HG03342 (cell line): ENCODE measurements at regions not wholly inside any gene's neighbourhood (a gene's known extent, or its start where the extent isn't known, plus 50 kb on each side); places are given as distances from the start of the nearest gene placed in this dataset.
"Not testable (repeated sequence)": the region's sequence is repeated elsewhere in the genome, so short reads cannot be mapped to it uniquely, and the experiment has no call there.

Source experiments
- ATAC-seq: cut with Tn5 transposase; IDR thresholded peaks from one replicate; pipeline ENCODE4 v1.9.1; 2021; ENCODE audit warnings: mild to moderate bottlenecking, moderate library complexity; ENCODE audit not compliant: unreplicated experiment

DNA sequence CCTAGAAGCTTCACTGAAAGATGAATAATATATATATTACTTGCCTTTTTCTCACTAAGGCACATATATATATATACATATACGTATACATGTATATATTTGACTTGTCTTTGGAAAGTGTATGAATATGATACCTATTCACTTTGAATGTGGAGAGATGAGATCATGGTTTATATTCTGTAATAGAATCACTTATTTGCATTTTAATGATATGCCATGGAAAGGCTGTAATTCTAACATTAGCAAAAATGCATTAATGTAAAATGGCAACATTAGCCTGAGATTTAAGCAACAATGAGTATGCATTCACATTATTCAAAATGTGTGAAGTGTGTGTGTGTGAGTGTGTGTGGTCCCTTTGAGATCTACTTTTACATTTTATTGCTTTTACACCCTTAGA is 54.5 kb upstream of the PRKD1 start:
- ATAC-seq, result no peak

DNA sequence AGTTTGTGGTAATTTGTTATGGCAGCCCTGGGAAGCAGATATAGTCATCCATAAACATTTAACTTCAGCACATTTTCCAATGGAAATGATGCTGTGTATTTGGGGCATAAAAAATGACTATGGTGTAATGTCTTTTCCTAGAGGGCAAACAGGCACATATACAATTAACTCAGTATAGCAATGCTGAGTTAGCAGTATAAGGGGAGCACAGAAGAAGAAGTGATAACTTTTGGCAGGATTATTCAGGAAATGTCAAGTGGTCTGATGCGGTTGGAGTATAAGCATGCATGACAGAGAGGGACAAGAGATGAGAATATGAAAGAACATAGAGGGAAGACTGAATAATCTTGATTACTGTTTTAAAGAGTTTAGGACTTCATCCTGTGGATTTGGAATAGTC is 55.3 kb upstream of the PRKD1 start:
- no peak for ATAC-seq

DNA sequence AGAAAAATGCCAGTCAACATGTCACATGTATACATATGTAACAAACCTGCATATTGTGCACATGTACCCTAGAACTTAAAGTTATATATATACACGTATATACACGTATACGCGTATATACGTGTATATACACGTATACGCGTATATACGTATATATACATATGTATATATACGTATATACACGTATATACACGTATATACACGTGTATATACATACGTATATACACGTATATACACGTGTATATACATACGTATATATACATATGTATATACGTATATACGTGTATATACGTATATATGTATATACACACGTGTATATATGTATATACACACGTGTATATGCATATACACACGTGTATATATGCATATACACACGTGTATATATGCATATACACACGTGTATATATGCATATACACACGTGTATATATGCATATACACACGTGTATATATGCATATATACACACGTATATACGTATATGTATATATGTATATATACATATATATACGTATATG is 62.8 kb upstream of the PRKD1 start:
- ATAC-seq, result not testable (repeated sequence)

DNA sequence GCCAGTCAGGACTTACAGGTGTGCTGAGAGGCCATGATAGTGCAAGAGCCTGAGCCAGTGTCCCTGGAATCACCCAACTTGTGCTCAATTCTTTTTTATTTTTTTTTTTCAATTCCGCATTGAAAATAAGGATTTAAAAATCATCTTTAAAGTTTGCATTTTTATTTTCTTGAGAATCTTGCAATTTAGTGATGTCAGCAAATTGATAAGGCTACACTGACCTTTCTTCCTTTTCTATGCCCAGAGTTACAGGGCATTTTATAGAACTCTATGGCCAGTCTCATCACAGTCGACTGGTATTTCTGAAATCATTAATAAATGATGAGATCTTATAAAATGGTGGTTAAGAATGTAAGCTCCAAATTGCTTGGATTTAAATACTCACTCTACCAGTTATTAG is 63.3 kb upstream of the PRKD1 start:
- no peak for ATAC-seq

DNA sequence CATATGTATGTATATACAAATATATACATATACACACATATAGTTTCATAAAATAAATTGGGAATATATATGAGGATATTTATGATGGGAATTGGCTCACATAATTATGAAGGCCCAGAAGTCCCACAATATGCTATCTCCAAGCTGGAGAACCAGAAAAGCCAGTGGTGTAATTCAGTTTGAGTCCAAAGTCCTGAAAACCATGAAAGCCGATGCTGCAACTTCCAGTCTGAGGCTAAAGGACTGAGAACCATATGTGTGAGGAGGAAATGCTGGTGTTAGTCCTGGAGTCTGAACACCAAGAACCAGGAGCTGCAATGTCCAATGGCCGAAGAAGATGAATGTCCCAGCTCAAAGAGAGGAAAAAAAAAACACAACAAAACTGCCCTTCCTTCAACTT is 65.5 kb upstream of the PRKD1 start:
- no peak for ATAC-seq

DNA sequence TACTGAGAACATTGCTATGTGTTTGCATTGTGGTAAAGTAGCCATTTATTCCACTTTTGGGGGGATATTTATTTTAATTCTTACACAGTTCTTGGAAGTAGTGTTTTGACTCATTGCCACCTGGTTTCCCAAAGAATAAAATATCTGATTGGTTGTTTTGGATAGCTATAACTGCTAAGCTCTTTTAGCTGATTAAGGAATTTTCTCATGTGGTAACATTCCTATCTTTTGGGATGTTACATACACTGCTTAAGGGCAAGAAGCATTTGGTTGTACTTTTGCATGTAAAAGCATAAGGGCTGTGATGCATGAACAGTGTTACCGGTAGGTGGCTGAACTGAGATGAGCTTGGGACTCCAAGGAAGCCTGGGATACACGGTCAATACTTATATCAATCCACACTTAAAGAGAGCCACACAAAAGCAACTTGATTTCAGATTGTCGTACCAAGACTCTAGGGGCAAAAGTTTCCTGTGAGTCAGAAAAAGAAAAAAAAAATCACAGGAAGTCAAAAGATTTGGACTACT is 71.4 kb upstream of the PRKD1 start:
- no peak for ATAC-seq

DNA sequence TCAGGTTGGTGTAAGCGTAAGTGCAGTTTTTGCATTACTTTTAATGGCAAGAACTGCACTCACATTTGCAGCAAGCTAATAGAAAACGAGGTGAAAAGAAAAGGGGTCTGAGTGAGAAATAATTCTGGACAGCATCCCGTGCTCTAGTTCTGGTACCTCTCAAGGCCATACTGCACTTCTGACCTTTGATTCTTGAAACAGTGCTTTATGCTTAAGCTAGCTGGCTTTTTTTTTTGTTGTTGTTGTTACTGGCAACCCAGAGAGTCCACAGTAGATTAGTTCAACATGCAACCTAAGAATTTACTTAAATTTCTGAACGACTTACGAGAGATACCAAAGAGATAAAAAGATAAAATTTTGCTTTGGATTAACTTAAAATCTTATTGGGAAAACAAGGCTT is 75.2 kb upstream of the PRKD1 start:
- no peak for ATAC-seq

DNA sequence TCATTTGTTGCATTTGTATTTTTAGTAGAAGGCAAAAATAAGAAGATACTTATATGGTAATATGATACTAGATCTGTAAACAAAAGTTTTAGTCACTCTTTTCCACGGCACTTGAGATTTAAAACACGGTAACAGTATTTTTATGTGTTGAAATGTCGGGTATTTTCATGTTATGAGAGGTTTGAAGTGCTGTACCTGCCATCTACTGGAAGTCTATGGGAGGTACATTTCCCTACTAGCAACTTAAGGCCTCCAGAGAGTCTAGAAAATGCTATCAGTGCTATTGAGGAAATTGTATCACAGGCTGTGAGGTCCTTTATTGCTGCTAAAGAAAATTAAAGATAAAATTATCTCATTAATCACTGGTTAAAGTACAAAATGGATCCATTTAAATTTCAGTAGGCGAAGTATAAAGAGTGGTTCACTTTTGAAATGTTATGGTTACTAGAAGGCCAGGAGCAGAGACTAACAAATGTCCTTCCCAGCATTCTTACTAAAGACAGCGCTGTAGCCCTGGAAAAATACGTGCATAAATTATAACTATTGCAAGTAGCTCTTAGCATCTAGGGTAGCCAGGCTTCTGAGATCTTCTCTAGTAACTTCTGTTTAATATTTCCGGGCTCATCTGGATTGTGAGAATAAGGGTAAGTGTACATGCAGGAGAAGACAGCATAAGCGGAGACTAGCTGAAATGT is 77.6 kb upstream of the PRKD1 start:
- ATAC-seq, result peak; percentile 86

DNA sequence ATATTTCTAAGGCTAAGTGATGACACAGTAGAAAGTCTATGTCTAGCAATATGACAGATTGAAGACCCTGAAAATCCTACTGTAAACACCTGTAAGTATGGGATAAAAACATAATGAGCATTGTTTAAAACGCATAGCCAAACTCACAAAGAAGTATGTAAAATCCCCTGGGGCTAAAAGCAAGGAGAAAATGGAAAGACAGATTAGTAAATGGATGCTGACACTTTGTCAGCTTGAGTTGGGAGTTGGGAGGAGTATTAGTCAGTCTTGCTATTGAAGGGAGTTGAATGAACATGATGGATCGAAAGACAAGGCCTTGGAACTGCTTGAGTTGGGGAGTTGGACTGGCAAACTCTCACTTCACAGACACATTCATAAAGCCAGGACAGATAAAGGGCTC is 79.0 kb upstream of the PRKD1 start:
- no peak for ATAC-seq

DNA sequence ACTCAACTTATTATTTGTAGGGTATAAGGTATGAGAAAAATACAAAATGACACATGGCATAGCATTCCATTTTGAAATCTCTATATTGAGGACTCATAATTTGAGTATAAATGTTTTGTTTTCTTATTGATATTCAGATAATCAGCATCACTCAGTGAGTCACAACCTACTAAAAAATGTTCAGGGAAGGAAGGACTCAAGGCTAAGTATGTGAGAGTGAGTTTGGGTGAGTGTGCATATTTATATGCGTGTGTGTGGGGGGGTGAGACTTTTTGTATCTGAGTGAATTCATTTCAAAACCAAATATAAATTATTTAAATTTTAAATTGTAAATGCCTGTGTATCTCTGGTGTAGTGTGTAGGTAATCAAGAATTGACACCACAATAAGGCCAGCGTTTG is 87.8 kb upstream of the PRKD1 start:
- ATAC-seq, result no peak

DNA sequence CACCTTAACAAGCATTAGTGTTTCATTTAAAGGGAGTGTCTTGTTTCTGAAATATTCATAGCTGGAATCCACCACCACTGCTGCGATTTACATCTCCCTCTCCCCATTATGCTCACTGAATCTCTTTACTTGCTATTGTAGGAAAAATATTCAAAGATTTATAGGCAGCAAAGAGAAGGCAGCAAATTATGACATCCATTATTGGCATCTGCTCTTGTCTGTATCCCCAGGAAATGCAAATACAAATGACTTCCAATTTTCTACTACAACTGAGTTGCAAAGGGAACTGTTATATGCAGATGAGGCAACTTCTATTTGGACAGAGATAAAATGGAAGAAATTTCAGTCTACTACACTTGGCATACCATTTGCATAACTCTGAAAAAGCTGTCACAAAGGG is 88.4 kb upstream of the PRKD1 start:
- ATAC-seq, result no peak

DNA sequence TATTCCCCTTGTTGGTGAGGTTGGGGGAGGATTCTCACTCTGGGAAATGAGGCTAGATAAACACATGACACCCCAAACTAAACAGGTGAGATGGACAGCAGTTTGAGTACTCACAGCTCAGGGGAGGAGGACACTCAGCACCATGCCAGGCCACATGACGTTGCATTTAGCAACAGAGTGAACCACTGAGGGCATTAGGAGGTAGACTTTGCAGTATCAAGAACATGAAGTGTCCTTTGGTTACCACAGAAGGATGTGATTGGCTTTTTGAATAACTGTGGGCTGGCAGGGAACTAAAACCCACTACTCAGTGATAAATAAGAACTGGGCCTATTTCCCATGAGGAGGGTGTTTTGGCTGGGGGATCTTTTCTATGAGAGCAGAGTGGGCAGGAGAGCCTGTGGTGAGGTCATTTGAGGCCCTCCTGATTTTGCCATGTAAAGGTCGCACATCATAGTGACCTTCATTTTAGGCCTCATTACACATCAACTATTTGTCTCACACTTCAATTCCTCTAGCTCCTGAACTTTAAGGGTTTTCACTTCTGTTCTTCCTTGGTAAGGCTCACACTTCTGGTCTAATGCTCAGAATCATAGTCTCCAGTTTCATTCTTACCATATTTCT is 89.8 kb upstream of the PRKD1 start:
- no peak for ATAC-seq

DNA sequence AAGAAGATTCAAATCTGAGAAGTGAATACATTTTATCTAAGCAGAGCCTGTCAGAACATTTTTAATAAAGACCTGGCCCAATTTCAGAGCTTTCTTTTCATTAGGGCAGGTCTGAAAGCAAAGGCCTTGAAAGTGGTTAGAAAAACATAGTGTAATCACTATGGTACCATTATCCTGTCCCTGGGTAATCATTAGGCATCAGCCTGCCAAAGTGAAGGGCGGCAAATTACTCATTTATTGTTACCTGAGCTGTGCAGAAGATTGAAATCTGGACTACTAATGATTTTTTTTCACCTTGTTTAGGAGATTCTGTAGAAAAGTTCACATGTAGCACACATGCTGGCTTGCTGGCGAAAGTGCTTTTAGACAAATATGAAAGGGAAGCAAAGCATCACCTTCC is 92.6 kb upstream of the PRKD1 start:
- ATAC-seq, result no peak

DNA sequence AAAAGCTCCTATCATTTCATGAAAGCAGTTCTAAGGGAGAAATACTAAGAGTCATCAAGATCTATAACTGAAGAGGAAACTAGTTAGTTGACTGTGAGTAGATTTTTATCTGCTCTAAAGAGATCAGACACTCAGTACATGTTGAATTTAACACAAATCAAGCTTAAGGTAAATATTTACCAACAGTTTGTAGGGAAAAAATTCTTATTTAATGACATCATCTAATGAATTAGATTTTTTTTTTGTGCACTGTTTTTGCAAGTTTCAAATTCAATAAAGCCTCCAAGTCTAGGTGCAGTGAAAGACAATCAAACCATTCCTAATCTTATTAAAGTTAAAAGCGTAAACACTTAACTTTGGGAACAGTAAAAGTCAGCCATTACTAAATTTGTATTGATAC is 93.0 kb upstream of the PRKD1 start:
- ATAC-seq, result no peak

DNA sequence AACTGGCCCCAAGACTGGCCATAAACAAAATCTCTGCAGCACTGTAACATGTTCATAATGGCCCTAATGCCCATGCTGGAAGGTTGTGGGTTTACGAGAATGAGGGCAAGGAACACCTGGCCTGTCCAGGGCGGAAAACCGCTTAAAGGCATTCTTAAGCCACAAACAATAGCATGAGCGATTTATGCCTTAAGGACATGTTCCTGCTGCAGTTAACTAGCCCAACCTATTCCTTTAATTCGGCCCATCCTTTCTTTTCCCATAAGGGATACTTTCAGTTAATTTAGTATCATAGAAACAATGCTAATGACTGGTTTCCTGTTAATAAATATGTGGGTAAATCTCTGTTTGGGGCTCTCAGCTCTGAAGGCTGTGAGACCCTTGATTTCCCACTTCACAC is 95.7 kb upstream of the PRKD1 start:
- ATAC-seq, result not testable (repeated sequence)

DNA sequence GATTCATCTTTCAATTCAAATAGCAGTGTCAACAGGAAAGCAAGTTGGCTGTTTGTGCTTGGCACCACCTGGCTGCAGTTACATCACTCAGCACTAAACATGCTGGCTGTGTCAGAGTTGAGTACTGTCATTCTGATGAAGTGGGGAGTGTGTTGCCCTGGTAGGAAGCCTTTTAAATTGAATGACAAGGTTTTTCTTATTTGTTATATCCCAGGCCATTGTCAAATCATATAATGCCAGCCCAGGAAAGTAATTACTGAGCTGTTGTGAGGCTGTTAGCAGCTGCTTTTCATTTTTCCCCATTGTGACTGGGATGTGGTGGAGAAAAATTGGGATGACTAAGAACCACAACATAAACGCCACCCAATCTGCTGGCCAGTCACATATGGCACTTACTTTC is 106.5 kb upstream of the PRKD1 start:
- ATAC-seq, result no peak

DNA sequence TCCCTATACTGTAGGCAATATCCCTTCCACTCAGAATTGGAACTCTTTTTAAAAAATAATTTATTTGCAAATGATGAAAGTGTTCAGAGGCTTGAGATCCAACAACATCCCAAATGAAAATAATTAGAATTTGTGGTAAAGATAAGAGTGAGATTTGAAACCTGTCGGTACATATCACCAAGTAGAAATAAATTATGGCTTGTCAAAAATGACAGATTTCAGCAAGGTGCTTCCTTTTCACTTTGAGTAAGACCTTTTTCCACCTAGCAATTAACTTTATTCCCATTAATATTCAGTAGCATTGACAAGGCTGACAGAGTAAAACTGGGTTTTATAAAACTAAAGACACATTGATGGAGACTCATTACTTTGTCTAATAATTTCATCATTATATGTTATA is 107.7 kb upstream of the PRKD1 start:
- ATAC-seq, result no peak

DNA sequence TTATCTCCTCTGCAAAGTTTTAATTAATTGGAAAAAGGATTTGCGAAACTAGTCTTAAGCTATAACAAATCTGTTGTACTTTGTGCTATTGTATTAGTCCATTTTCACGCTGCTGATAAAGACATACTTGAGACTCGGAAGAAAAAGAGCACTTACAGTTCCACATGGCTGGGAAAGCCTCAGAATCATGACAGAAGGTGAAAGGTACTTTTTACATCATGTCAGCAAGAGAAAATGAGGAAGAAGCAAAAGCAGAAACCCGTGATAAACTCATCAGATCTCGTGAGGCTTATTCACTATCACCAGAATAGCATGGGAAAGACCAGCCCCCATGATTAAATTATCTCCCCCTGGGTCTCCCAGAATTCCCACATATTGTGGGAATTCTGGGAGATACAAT is 118.1 kb upstream of the PRKD1 start:
- ATAC-seq, result no peak

DNA sequence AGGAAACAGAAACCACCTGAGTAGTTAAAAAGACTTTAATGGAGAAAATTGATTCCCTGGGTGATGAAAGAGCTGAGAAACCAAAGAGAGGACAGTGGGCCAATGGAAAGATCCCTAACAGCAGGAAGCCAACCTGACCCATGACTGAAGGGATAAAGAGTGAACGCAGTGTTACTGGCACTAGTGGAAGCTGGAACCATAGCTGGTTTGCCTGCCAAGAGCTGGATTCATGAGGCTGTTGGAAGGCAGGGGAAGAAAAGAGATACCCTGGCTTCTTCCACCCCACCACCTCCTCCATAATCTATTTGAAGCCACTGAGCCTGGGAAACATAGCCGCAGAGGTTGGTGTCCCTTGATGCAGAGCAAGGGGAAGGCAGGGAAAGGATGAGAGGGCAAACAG is 125.5 kb upstream of the PRKD1 start:
- no peak for ATAC-seq

DNA sequence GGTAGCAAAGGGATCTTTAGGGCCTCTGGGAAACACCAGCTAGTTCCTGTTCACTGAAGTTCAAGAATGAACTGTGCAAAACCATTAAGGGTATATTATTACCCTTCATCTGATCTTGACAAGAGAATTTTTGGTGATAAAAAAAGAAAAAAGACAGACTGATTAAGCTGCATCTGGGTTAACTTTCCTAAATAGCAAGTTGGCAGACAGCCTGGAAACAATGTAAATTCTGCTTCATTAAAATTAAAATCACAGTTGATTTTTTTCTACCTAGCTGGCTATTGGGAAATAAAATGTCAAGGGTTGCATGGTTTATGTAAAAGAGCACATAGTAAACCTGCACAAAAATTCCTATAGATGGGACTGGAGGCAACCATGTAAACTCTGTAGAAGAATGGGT is 126.6 kb upstream of the PRKD1 start:
- ATAC-seq, result no peak

DNA sequence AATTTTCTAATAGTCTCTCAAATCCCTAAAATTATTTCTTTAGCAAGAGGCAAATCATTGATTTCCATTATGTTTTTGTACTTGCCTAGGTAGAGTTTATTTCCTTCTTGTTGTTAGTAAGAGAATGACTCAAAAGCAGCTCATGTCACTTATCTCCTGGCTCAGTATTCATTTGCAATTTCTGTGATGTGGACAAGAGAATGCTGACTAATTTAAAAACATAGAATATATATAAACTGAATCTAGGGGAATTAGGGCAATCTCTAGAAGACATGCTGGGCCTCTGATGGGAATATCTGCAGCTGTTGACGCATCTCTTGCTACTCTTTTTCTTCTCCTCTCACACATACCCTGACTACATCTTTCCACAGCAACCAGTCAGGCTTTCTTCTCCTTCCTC is 130.8 kb upstream of the PRKD1 start:
- no peak for ATAC-seq

DNA sequence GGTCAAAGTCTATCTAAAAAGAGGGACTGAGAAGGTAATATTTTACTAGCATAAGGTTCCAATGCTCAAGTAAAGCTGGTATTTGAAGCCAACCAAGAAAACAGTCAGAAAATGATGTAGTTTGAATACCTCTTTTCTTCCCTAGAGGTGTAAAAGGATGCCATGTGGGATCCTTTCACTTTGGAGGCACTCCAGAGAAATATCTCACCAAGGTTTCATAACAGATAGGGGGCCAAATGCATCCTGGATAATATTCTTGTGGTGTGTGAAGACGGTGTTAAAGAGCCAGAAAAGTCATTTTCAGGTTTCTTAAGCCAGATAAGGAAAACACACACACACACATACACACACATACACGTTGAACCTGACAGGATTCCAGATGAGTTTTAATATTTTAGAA is 136.1 kb upstream of the PRKD1 start:
- ATAC-seq, result no peak

DNA sequence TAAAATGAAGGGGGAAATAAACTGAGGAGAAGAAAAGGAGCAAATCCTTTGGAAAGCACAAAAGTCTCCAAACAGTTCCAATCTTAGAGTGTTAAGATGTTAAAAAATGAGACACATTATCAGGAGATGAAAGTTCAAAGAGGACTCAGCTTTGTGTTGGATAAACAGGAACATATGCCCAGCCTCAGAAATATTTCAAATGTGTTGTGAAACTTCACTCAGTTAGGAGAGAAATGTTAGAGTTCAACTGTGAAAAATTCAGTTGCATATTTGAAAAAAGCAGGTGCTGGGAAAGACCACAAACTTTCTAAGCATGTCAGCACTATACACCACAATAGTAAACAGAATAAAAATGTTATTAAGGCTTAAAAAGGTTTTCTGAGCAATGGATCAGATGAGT is 136.8 kb upstream of the PRKD1 start:
- no peak for ATAC-seq
